ENCODE measurements at regions not wholly inside any gene's neighbourhood (a gene's known extent, or its start where the extent isn't known, plus 50 kb on each side); places are given as distances from the start of the nearest gene placed in this dataset.

DNA sequence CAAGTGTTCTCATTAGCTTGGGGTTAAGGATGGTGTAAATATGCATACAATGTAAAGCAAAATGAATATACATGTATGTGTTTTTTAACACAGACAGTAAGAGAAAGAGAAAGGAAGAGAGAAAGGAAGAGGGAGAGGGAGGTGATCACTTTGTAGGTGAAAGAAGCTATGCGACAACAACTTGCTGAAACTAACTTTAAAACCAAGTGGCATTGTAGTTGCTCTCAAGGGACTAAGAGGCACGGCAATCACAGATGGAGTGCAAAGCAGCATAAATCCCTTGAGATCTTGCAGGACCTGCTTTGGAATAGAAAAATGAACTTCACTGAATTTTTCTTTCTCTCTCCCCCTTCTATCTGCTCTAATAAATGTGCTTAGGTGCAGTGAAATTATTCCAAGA is 1665.0 kb upstream of the TENM3 start:
- no peak for DNase-seq (ENCODE audit: low read depth)

DNA sequence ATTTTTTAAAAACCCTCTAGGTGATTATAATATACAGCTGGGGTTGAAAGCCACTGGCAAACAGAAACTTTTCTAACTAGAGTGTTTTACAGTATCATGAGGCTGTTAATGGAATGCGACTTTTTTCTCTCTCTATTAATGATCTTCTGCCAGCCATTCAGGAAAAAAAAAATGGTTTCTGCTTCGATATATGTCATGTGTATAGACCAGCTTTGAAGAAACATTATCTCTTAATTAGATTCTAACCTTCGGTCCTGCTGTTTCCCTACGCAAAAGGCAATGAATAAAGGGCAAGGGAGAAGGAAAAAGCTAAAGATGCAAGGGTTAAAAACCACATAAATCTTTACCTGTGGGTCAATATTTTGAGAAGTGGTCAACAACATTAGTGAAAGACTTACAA is 1662.1 kb upstream of the TENM3 start:
- DNase-seq (ENCODE audit: low read depth), result no peak

DNA sequence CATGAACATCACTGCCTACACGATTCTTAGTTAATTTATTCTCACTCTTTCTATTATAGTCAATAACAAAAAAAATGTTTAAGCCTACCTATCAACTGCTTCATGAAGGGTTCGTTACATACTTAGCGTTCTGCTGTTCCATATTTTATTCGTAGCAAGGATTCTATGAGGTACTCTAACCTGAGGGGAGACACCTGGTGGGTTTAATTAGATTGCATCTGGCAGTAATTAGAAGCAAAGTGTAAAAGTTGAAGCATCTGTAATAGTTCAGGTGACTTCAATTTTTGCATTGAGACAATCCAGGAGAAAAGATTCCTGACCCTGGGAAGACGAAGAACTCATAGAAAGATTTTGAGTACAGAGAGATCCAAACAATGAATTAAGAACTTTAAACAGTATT is 1655.8 kb upstream of the TENM3 start:
- no peak for DNase-seq (ENCODE audit: low read depth)

DNA sequence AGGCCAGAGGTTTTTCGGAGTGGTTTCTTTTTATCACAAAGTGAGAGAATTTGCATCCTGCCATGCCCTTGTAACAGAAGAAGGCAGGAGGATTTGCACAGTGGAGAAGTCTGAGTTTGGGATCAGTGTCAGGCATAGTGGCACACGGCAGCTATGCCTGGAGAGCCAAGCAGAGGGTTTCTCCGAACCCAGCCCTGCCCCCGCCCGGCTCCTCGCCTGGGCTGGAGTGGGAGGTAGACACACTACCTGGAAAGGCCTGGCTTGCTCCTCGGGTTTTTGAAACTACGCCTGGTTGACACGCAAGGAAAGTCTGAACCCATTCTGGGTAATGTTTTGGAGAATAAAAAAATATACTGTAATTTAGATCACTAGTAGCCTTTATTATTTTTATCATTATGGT is 1653.6 kb upstream of the TENM3 start:
- DNase-seq (ENCODE audit: low read depth), result no peak

DNA sequence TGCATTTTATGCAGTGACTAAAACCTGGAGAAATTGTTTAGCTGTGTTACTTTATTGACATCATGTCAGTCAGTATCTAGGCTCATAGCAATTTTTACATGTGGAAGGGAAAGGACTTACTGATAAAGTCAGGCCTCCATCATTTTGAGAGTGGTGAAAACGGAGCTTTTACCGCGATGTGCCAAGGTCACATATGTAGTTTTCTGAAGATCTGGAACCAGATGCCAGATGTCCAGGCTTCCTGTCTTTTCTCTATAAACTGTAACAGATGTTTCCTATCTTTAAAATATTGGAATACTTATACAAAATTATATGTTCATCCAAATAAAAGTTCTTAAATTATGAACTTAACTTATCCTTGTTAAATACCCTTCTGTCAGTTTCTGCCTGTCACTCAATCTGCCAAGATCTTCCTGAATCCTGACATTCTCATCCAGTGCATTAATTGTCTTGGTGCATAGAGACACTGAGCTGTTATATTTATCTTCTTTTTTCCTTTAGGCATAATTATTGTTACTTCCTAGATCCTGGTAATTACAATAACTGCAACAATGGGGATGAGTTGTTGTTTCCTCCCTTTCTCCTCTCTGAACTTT is 1646.2 kb upstream of the TENM3 start:
- no peak for DNase-seq (ENCODE audit: low read depth)

DNA sequence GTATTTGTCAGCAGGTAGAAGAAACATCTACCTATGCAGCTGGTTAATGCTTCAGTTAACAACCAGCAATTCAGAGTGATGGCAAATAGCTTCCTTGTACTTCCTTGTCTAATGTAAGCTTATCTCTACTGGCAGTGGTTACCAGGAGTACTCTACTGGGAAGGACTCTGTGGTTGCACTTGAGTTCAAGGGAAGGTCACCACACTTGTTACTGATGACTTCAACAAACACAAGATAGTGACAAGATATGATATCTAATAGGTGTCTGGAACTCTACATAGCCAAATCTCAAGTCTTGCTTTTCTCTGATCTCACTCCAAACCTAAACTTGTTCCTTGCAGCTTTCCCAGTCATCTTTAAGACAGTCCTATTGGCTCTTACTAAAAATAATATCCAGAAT is 1644.9 kb upstream of the TENM3 start:
- DNase-seq (ENCODE audit: low read depth), result no peak

DNA sequence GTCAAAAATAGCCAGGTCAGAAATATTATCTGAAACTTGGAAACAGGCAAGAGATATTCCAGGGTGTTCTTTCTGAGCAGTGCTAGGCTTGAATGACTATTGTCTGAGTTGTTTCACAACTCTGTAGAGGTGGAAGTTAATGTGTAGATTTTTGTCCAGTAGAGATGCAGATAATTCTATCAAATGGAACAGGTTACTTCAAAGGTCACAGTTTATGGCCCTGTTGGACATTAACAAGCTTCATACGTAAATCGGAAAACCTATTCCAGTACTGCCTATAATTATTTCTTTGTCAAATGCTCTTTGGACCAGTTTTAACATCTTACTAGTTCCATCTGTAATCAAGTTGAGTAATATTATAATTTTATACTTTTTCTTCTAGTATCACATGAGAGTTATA is 1639.4 kb upstream of the TENM3 start:
- DNase-seq (ENCODE audit: low read depth), result no peak

DNA sequence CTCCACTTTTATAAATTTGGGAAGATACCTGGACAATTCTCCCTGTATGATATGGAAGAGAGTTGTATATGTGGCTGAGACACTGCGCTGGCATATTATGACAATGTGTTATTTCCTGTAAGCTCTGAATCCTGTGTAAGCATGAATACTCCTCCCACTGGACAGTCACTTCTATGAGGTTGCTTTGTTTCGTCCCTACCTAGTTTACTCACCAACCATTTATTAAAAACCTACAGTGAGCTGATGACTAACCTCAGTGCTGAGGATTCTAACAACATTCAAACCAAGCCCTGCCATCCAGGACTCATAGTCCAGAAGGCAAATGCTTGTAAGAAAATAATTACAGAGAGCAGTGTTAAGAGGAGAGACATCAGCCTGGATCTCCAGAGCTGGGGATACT is 1632.9 kb upstream of the TENM3 start:
- peak; percentile 83 for DNase-seq (ENCODE audit: low read depth)

DNA sequence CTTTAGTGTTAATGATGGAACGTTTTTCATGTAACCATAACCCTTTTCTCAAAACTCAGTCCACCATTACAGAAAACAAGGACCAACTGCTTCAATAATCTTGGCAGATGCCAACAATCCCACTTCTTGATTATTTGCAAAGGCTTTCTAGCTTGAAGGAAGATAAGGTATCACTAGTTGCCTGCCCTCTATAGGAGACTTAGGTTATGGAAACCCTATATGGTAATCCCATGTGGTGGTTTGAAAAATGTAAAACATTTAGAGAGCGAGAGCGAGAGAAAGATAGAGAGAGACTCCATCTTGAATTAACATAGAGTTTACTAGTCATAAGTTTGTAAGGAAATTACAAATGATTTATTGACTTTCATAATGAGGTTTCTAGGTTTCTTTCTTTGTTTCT is 1627.5 kb upstream of the TENM3 start:
- DNase-seq (ENCODE audit: low read depth), result no peak

DNA sequence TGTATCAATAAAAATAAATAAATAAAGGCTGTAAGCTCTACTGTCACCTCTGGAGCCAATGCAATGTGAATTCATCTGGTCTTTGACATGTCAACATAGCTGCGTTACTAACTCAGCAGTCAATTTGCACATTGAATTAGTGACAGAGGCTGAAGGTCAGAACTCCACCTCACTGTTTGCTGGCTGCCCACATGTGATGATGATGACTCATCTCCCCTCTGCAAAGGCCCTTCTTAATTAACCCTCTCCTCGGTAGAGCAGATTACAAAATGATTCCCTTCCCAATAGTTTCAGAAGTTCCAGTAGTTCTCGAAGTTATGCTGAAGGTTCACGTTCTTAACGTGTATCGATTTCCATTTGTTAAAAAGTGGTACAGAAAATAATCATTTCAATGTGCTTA is 1626.0 kb upstream of the TENM3 start:
- DNase-seq (ENCODE audit: low read depth), result peak; percentile 48

DNA sequence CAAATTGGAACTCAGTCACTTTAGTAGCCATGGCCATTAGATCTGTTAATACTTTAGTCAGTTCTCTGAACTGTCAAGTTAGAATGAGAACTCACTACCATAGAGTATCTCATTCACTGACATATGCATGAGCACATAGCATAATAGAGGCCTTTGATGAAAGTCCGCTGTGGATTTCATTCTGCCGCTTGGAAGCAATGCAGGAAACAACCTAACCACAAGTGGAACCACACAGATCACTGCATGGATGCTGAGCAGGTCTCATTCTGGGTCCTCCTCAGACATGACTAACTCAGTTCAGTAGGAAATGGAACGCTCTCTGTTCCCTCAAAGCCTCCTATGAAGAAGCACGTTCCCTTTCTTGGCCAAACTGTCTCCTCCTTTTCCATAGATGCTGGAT is 1624.8 kb upstream of the TENM3 start:
- DNase-seq (ENCODE audit: low read depth), result peak; percentile 33

DNA sequence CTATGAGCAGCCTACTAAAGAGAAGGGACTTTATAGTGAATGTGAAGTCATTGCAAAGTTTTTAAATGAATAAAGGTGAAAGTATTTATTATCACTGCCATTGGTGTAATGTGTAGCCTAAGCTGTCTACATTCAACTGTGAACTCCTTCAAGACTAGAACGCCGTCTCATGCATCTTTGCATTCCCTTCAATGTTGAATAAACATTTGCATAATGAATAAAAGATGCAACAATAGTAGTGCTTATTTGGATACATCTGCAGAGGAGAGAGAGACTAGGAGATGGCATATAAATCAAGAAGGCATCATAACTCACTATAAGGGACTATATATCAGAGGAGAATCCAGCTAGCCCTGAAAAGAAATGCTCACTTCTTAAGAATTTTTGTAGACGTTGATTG is 1623.8 kb upstream of the TENM3 start:
- no peak for DNase-seq (ENCODE audit: low read depth)

DNA sequence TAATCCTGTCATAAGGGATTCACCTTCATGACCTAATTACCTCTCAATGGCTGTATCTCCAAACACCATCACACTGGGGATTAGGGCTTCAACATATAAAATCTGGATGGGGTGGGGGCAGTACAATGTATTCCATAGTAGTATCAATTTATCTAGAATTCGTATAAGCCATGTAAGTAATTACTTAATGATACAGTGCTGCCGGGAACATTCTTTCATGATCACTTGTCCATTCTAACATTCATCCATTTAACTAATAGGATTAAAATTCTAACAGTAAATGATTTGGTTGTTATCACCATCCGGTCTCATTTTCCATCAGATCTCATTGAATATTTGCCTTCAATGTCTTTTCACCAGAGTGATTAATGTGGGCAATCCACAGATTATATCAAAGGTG is 1620.9 kb upstream of the TENM3 start:
- DNase-seq (ENCODE audit: low read depth), result no peak

DNA sequence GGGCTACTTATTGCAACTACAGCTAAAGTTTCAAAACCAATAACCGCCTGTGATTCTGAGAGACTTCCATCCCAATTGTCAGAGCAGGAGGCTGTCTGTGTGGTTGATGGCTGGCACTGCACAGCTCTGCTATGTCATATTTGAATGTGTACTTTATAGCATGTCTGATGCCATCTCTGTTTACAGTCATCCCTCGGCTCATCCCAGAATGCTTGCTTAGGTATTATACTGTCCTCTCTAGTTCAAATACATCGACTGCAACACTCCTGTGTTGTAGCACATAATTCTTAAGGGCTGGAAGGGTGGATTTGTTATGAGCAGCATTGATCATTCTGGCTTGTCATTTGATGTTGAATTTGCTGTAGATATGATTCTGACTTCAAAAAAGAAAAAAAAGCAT is 1617.5 kb upstream of the TENM3 start:
- DNase-seq (ENCODE audit: low read depth), result no peak

DNA sequence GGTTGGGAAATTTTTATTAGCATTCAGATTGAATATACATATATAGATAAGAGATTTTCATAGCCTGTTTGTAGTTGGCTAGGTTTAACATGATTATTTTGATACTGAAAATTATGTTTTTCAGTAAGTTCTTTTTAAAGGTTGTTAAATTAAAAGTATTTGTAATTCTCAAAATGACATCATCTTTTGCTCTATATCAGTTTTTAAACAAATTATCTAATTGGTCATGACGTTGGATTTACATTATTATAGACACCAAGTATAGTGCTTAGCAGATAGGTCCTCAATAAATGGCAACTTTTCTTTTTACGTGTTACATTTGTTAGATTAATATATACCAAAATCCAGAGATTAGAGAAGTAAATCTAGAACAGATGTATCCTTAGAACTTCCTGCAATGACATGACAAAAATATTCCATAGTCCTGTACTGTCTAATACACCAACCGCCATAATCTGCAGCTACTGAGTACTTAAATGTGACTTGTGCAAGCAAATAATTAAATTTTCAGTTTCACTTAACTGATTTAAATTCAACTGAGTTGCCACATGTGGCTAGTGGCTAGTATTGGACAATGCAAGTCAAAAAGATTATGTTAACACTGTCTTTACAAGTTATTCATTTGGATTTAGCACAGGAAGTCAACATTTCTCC is 1613.1 kb upstream of the TENM3 start:
- no peak for DNase-seq (ENCODE audit: low read depth)

DNA sequence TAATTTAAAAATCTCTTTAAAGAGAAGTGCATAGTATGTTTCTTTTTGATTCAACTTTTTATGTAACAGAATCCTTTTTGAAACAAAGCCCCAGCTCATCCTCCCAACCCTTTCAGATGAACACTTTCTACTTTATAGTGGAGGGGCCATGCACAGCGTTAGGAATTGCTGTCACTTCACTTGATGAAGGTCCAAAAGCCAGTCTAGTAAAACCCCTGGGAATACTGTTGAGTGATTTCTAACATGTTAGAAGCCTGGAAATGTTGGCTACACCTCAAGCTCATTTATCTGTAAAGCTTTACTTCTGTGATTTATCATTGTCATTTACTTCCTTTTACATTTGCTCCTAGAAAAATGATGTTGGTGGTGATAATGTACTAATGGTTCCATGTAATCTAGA is 1608.9 kb upstream of the TENM3 start:
- DNase-seq (ENCODE audit: low read depth), result no peak

DNA sequence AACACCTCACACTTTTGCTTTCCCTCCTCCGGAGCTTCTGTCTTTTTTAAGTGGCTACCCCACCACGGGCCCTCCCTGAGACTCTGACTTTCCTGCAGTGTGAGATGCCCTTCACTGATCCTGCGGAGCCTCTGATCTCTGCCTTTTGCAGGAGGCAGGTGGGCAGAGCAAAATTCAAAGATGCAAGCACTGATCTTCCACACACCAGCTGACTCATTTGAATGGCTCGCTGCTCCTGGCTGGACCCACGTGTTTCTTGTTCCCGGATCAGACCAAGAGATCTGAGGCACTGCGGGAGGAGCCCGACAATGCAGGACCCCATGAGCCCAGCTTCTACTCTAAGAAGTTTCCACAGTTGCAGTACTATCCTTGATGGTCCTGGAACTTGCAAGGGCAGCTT is 1607.9 kb upstream of the TENM3 start:
- peak; percentile 56 for DNase-seq (ENCODE audit: low read depth)

DNA sequence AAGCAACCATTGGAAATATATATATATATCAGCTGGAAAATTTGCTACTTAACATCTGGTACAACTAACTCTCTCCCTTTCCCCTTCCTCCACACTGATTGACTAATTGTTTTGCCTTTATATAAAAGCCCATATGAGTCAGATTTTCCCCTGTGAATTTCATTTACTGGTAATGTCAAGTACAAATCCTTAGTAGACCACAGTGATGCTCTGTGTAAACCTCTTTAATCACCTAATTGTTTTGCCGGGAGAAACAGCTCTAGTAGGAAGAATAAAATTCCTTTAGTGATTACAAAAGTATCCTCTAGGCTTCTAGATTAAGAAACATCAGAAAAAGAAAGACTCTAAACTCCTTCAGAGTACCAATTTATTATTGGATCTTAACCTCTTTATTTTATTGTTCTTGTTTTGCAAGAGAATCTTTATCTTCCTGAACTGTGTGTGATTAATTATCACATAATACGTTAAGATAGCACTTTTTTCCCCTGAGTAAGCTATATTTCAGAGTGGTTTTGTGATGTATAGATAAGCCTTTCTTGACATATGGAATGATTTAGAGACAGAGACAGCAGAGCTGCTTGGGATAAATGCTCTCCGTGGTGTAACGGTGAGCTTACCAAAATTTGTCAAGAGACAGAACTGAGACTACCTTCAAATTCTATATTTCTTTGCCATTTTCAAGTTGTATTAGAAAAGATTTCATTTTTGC is 1606.4 kb upstream of the TENM3 start:
- DNase-seq (ENCODE audit: low read depth), result peak; percentile 55

DNA sequence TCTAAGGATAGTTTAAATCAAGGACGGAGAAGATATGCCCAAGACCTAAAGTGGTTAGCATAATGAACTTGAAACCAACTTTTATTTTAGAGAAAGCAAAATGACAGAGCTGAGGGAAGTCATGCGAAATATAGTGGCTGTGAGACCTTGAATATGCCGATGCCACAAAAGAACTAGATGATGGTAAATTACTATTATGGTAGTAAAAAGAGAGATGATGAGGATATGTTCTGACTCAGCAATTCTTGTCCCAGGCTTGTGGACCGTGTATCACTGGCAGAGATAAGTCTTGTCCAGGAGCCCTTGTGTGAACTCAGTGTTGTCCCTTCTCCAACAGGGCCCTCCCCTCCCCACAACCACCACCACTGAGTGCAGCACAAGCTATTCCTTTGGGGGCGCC is 1605.6 kb upstream of the TENM3 start:
- no peak for DNase-seq (ENCODE audit: low read depth)

DNA sequence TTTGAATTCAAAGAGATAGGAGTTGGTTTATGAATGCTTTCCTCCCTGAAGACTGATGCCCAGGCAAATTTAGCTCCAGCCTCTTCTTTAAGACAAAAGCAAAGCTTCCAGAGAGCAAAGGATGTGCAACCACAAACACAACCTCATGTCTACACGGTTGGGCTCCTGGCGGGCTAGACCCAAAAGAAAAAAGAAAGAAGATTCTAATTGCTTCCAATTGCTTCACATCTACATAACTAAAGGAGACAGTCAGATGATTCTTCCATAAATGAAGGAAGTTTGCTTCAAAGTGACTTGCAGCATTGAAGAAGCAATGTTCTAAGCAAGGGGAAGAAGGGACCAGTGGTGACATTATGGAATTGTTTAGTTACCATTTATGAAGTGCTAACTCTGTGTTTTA is 1603.0 kb upstream of the TENM3 start:
- DNase-seq (ENCODE audit: low read depth), result no peak

DNA sequence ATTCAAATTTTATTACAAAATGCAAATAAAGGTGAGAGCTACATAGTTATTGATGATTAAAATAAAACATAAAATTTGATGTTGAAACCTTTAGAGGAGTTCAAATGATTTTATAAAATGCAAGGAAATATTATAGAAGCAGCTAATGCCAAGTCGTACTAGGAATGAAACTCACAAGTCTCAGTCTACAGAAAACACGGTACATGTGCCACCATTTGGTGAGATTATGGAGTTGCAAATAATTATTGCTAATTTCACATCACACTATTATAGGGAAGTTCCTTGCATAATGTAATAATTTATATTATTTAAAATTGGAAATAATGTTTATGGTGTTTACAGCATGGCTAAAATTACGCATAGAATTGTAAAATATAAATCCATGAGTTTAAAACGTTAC is 1601.7 kb upstream of the TENM3 start:
- no peak for DNase-seq (ENCODE audit: low read depth)

DNA sequence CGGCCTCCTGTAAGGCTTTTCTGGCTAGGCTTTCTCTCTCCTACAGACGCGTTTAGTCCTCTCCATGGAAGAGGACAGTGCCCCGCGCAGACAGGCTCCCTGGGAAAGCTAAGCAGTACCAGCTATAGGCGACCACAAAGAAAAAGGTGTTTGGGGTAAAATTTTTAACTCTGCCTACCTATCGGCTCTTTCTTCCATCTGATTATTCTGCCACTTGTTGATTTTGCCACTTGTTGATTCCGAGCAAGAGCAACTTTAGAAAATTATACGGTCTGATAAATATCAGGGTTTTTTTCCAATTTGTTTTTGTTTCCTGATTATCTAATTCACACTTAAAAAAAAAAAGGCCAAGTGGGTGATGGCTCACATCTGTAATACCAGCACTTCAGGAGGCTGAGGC is 1600.5 kb upstream of the TENM3 start:
- DNase-seq (ENCODE audit: low read depth), result no peak

DNA sequence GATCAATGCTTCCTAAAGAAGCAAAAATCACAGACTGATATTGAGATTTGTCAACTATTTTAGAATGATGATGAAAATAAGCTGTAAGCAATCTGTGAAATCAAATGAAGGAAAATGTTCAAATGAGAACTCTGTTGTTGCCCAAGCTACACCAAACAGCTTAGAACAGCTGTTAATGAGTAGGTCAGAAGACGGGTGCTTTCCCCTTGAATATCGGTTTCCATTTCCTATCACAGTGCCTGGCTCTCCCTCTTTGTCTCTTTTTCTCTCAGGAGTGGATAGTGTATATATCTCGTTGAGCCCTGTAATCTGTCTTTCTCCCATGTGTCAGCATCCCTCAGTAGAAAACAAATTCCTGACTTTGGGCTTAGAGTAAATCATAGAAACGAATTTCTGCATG is 1592.9 kb upstream of the TENM3 start:
- no peak for DNase-seq (ENCODE audit: low read depth)

DNA sequence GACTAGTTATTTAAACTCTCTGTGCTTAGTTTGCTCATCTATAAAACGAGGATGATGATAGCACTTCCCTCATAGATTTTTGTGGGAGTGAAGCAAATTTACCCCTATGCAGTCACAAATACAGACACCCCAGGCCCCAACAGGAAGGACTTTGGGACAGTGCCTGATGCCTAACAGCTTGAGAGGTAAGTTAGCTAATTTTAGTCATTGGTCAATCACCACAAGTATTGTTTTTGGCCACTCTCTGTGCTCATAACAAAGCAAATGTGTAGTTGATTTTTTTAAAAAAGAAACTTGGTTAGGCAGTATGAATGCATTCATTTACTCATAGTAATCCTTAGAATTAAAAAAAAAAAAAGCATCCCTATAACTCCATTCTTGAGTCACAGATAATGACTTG is 1590.7 kb upstream of the TENM3 start:
- no peak for DNase-seq (ENCODE audit: low read depth)

Data from ELR (cell line).